Breast epithelium (tissue), 4 donors: ENCODE measurements at regions not wholly inside any gene's neighbourhood (a gene's known extent, or its start where the extent isn't known, plus 50 kb on each side); places are given as distances from the start of the nearest gene placed in this dataset.

Experiments
- DNase-seq, 2 donors: peaks; one replicate each; pipeline ENCODE4 v3.0.0-alpha.2; 2019; ENCODE audit warnings: low spot score in 2 of 2
- H3K27ac ChIP-seq, 2 donors: fragments of 200-600 bp; sonication (generic) in 1 of 2; one replicate each; pipeline ENCODE4 v1.5.1; 2016 to 2019; ENCODE audit warnings: mild to moderate bottlenecking in 1 of 2
- H3K27me3 ChIP-seq, 2 donors: fragments of 200-600 bp; sonication (generic) in 1 of 2; one replicate each; pipeline versions ENCODE4 v1.5.1 to v1.6.0; 2017 to 2019; ENCODE audit warnings: control low read depth in 1 of 2, mild to moderate bottlenecking in 1 of 2
- H3K36me3 ChIP-seq: fragments of 200-600 bp; one replicate; pipeline ENCODE4 v1.5.1; 2019
- H3K4me1 ChIP-seq, 2 donors: fragments of 200-600 bp; sonication (generic); one replicate each; pipeline ENCODE4 v1.5.1; 2016 to 2019; ENCODE audit warnings: control low read depth in 1 of 2
- H3K4me3 ChIP-seq, 3 donors: fragments of 200-600 bp; sonication (generic); 1 replicate in 2 of 3; 2 replicates in 1 of 3; pipeline ENCODE4 v1.5.1; 2016 to 2019; ENCODE audit warnings: mild to moderate bottlenecking in 3 of 3, moderate library complexity in 2 of 3
- H3K9me3 ChIP-seq, 2 donors: fragments of 200-600 bp; sonication (generic) in 1 of 2; one replicate each; pipeline ENCODE4 v1.5.1; 2016 to 2019; ENCODE audit warnings: control low read depth in 1 of 2
- CTCF ChIP-seq, 3 donors: fragments of 450-650 bp; IDR thresholded peaks; one replicate each; pipeline ENCODE4 v1.5.1; 2016 to 2017; ENCODE audit warnings: antibody characterized with exemption in 3 of 3, mild to moderate bottlenecking in 3 of 3, moderate library complexity in 3 of 3
- POLR2A ChIP-seq: fragments of 450-650 bp; IDR thresholded peaks from one replicate; pipeline ENCODE4 v1.6.1; 2016; ENCODE audit warnings: antibody characterized with exemption, mild to moderate bottlenecking, moderate library complexity
- POLR2AphosphoS5 ChIP-seq, 3 donors: sonication (generic); formaldehyde crosslinking; IDR thresholded peaks; one replicate each; pipeline ENCODE4 v1.6.1; 2017; ENCODE audit warnings: antibody characterized with exemption in 3 of 3
- intact Hi-C: fragments of 100-400 bp; cut with DNase I; formaldehyde crosslinking; loops from one replicate; pipeline ENCODE4 v1.15.1; 2023; ENCODE audit warnings: low total_unique reads

- intact Hi-C loops, result no loop called here
- TF ChIP-seq POLR2AphosphoS5 (IDR thresholded peaks at IDR 0.05) (no peak), POLR2A (no peak), CTCF (IDR thresholded peaks at IDR 0.05) (no peak)
- H3K4me3 ChIP-seq, result no peak overlapping the region
- H3K27me3 ChIP-seq, result no peaks in the 10 kb centered on the region
- no peaks in the 10 kb centered on the region for H3K4me1 ChIP-seq
- H3K9me3 ChIP-seq, result no peaks in the 10 kb centered on the region
- no peak overlapping the region for H3K27ac ChIP-seq
- H3K36me3 ChIP-seq, result no peaks in the 10 kb centered on the region
- no peak for DNase-seq
Observed at GRCh38 chr3:81390796-81391195, 370.6 kb downstream of the GBE1 start.

GRCh38 chr3:81388191-81388590 lies 373.3 kb downstream of the GBE1 start:
- Histone ChIP-seq H3K4me3 (no peak overlapping the region), H3K4me1 (no peaks in the 10 kb centered on the region), H3K27me3 (no peaks in the 10 kb centered on the region), H3K27ac (no peak overlapping the region), H3K9me3 (no peaks in the 10 kb centered on the region), H3K36me3 (no peaks in the 10 kb centered on the region)
- DNase-seq, result no peak
- intact Hi-C loops, result loop anchor here (5.0 kb wide), 1 partner anchor 419 kb away; no protein-coding TSS in a partner anchor
- TF ChIP-seq POLR2AphosphoS5 (IDR thresholded peaks at IDR 0.05) (no peak), CTCF (IDR thresholded peaks at IDR 0.05) (no peak), POLR2A (no peak)

- Histone ChIP-seq H3K27ac (no peak overlapping the region), H3K4me3 (no peak overlapping the region), H3K9me3 (no peaks in the 10 kb centered on the region), H3K4me1 (no peaks in the 10 kb centered on the region), H3K27me3 (no peaks in the 10 kb centered on the region), H3K36me3 (no peaks in the 10 kb centered on the region)
- TF ChIP-seq POLR2A (no peak), CTCF (IDR thresholded peaks at IDR 0.05) (no peak)
- intact Hi-C loops, result no loop called here
- no peak for DNase-seq
Observed at GRCh38 chr3:81382470-81382869, 379.0 kb downstream of the GBE1 start.

GRCh38 chr3:81380234-81380633 lies 381.2 kb downstream of the GBE1 start:
- intact Hi-C loops, result no loop called here

More at GRCh38 chr3:81380234-81380633, 381.2 kb downstream of the GBE1 start:
- DNase-seq, result no peak
- no peaks in the 10 kb centered on the region for H3K9me3 ChIP-seq
- no peaks in the 10 kb centered on the region for H3K4me1 ChIP-seq
- no peak overlapping the region for H3K4me3 ChIP-seq
- TF ChIP-seq CTCF (IDR thresholded peaks at IDR 0.05), result no peak
- no peak for TF ChIP-seq POLR2AphosphoS5 (IDR thresholded peaks at IDR 0.05)
- TF ChIP-seq POLR2A, result no peak
- H3K27ac ChIP-seq, result no peak overlapping the region
- no peaks in the 10 kb centered on the region for H3K36me3 ChIP-seq
- H3K27me3 ChIP-seq, result no peaks in the 10 kb centered on the region
